Muscle layer of colon (tissue), 2 donors: ENCODE measurements at regions not wholly inside any gene's neighbourhood (a gene's known extent, or its start where the extent isn't known, plus 50 kb on each side); places are given as distances from the start of the nearest gene placed in this dataset.
"Not testable (repeated sequence)": the region's sequence is repeated elsewhere in the genome, so short reads cannot be mapped to it uniquely, and the experiment has no call there.

Experiments
- H3K27ac ChIP-seq: one replicate; pipeline ENCODE4 v1.7.0; 2013; ENCODE audit warnings: low read depth, mild to moderate bottlenecking, low read length, moderate library complexity
- H3K27me3 ChIP-seq, 2 donors: one replicate each; pipeline ENCODE4 v1.7.0; 2013; ENCODE audit warnings: low read length in 2 of 2, mild to moderate bottlenecking in 2 of 2; ENCODE audit not compliant: insufficient read depth in 2 of 2, control insufficient read depth in 1 of 2
- H3K36me3 ChIP-seq: one replicate; pipeline ENCODE4 v1.7.0; 2013; ENCODE audit warnings: mild to moderate bottlenecking, low read length; ENCODE audit not compliant: insufficient read depth
- H3K4me1 ChIP-seq: one replicate; pipeline ENCODE4 v1.7.0; 2013; ENCODE audit warnings: mild to moderate bottlenecking, low read length; ENCODE audit not compliant: insufficient read depth
- H3K4me3 ChIP-seq, 2 donors: one replicate each; pipeline ENCODE4 v1.7.0; 2013; ENCODE audit warnings: low read length in 2 of 2, low read depth in 1 of 2, mild to moderate bottlenecking in 1 of 2, moderate library complexity in 1 of 2
- H3K9ac ChIP-seq: one replicate; pipeline ENCODE4 v1.7.0; 2013; ENCODE audit warnings: low read length
- H3K9me3 ChIP-seq: one replicate; pipeline ENCODE4 v1.7.0; 2013; ENCODE audit warnings: mild to moderate bottlenecking, low read length
- donor health status: abdominal sarcoma.
- donor health status: Adenocarcinoma of cecum.

DNA sequence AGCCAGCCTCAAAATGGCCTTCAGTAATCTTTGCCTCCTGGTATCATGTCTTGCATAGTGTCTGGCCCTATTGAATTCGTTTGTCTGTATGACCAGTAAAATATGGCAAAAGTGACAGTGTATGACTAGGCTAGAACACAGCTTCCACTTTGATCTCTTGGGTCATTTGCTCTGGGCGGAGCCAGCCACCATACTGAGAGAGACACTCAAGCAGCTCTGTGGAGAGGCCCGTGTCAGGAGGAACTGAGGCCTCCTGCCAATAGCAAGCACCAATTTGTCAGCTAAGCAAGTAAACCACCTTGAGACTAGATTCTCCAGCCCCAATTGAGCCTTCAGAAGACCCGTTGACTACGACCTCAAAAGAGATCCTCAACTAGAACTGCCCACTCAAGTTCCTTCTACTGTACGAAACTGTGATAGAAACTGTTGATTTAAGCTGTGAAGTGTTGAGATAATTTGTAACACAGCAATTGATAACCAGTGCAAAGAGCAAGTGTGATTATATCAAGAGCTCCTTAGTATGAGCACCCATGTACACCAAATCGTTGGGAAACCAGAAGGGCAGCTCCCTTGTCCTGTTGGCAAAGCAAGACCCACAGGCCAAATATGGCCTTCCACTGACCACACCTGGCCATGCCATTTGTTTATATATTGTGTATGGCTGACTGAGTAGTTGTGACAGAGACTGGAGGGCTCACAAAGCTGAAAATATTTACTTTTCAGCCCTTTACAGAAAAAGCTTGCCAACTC is 52.7 kb upstream of the SERBP1 start:
- H3K4me3 ChIP-seq = no peak overlapping the region
- no peaks in the 10 kb centered on the region for H3K36me3 ChIP-seq
- no peaks in the 10 kb centered on the region for H3K9me3 ChIP-seq

DNA sequence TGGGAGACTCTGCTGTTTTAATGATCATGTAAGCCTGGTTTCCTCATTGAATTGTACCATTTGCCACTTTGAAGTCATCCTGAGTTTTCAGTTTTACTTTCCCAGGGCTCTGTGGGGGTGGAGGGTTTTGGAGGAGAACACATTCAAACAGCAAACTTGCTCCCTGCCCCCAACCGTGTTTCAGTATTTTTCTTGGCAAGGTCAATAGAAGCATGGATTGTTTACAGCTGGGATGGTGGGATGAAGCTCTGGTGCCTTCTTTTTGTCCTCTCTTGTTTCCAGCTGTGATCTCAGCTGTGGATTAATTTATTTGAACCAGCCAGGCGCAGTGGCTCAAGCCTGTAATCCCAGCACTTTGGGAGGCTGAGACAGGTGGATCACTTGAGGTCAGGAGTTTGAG is 54.3 kb upstream of the SERBP1 start:
- Histone ChIP-seq H3K36me3 (no peaks in the 10 kb centered on the region), H3K27ac (no peak overlapping the region), H3K9ac (no peak overlapping the region), H3K9me3 (no peaks in the 10 kb centered on the region), H3K4me1 (no peaks in the 10 kb centered on the region), H3K27me3 (no peaks in the 10 kb centered on the region), H3K4me3 (no peak overlapping the region)

More for the DNA sequence above, 52.7 kb upstream of the SERBP1 start:
- Histone ChIP-seq H3K27ac (no peak overlapping the region), H3K27me3 (no peaks in the 10 kb centered on the region), H3K9ac (no peak overlapping the region), H3K4me1 (no peaks in the 10 kb centered on the region)

DNA sequence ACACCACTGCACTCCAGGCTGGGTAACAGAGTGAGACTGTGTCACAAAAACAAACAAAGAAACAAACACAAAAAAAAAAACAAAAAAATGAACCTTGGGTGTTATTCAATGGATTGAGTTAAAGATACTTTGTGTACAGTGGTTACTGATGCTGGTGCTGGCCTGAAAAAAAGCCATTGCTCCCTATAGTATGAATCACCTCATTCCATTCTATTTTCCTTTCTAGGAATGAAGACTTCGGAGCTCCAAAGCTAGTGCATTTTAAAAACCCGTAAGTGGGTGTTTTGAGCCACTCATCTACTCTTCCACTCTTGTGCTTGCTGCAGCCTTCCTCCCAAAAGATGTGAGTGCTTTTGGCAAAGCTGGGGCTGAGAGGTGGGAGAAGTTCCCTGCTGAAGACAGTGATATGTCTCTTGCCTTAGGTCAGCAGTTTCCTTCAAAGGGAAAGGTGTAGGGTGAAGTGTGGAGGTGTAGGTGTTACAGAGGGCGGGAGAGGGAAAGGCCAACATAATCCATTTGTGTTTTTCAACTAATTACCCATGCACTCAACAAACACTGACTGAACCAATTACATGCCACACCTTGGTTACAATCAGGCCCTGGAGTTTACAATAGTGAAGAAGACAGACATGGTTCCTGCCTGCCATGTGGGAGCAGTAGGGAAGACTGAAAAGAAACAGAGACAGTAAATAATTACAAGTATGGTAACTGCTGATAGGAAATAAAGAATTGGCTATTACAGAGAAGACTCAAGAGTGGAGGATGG is 55.0 kb upstream of the SERBP1 start:
- no peaks in the 10 kb centered on the region for H3K9me3 ChIP-seq
- no peaks in the 10 kb centered on the region for H3K36me3 ChIP-seq
- no peaks in the 10 kb centered on the region for H3K27me3 ChIP-seq
- H3K4me1 ChIP-seq = no peaks in the 10 kb centered on the region
- H3K27ac ChIP-seq = no peak overlapping the region
- no peak overlapping the region for H3K9ac ChIP-seq
- no peak overlapping the region for H3K4me3 ChIP-seq

DNA sequence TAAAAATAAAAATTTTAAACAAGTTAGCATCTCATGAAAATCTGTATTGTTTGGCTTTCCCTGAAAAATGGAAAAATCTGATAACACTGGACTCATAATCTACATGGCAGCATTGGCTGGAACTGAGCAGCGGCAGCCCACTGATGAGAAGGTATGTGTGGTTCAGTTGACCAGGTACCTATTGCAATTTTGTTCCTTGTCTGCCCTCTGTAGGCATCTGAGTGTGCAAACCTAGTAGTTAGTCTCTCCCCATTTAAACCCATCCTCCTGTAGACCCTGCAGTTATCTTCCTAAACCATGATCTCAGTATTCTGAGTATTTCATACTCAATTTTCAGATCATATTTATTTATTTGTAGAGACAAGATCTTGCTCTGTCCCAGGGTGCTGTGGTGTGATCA is 59.4 kb upstream of the SERBP1 start:
- Histone ChIP-seq H3K27me3 (no peaks in the 10 kb centered on the region), H3K9me3 (no peaks in the 10 kb centered on the region), H3K4me3 (no peak overlapping the region)

DNA sequence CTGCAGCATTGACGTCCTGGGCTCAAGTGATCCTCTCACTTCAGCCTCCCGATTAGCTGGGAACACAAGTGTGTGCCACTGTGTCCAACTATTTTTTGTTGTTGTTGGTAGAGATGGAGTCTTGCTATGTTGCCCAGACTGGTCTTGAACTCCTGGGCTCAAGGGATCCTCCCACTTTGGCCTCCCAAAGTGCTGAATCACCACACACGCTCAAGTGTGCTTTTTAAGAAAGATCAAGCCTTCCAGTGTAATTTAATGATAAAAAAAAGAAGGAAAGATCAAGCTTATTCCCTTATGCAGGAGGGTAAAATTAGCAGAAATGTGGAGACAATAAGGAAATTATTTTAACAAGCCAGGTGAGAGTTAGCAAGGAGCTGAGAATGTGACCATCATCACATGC is 61.1 kb upstream of the SERBP1 start:
- Histone ChIP-seq H3K9ac (no peak overlapping the region), H3K27ac (no peak overlapping the region), H3K4me3 (no peak overlapping the region), H3K27me3 (no peaks in the 10 kb centered on the region), H3K9me3 (no peaks in the 10 kb centered on the region), H3K4me1 (no peaks in the 10 kb centered on the region), H3K36me3 (no peaks in the 10 kb centered on the region)

More for the DNA sequence above, 59.4 kb upstream of the SERBP1 start:
- no peak overlapping the region for H3K9ac ChIP-seq
- H3K4me1 ChIP-seq = no peaks in the 10 kb centered on the region
- H3K36me3 ChIP-seq = no peaks in the 10 kb centered on the region
- H3K27ac ChIP-seq = no peak overlapping the region

DNA sequence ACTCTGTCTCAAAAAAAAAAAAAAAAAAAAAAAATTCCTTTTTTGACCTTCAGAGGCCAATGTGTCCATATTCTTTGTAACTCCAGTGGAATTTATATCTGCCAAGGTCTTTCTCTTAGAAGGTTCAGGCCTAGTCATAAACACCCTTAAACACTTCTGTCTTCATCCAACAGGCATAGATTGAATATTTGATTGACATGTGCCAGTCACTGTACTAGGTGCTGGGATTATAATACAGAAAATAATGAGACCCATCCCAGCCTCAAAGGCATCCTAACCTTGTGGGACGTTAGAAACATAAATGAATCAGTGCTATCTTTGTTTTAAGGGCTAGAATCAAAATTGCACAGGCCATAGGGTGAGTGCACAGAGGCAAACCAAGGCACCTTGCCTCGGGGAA is 62.9 kb upstream of the SERBP1 start:
- H3K27me3 ChIP-seq = no peaks in the 10 kb centered on the region
- H3K27ac ChIP-seq = no peak overlapping the region
- no peaks in the 10 kb centered on the region for H3K4me1 ChIP-seq
- H3K9me3 ChIP-seq = no peaks in the 10 kb centered on the region
- no peak overlapping the region for H3K9ac ChIP-seq
- H3K4me3 ChIP-seq = no peak overlapping the region
- no peaks in the 10 kb centered on the region for H3K36me3 ChIP-seq

DNA sequence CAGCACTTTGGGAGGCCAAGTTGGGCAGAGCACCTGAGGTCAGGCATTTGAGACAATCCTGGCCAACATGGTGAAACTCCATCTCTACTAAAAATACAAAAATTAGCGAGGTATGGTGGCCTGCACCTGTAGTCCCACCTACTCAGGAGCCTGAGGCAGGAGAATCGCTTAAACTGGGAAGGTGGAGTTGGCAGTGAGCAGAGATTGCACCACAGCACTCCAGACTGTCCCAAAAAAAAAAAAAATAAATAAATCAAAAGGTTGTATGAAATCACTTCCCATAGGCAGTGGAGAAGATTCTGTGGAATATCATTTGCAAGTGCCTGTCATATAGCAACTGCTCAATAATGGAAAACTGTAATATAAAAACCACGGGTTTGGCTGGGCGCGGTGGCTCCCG is 65.1 kb upstream of the SERBP1 start:
- Histone ChIP-seq H3K27me3 (no peaks in the 10 kb centered on the region), H3K36me3 (no peaks in the 10 kb centered on the region), H3K9me3 (no peaks in the 10 kb centered on the region), H3K4me1 (no peaks in the 10 kb centered on the region), H3K27ac (no peak overlapping the region), H3K4me3 (no peak overlapping the region), H3K9ac (no peak overlapping the region)

DNA sequence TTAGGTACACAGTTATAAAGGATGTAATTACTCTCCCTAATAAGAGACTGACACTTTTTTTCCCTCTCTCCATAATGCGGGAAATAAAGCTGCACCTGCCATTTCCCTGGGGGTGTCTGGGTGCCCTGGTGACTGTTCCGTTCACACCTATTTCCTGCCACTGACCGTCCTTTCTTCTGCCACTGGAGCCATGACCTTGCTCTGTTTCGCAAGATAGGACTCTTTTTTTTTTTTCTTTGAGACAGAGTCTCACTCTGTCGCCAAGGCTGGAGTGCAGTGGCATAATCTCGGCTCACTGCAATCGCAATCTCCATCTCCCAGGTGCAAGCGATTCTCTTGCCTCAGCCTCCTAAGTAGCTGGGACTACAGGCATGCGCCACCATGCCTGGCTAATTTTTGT is 66.1 kb upstream of the SERBP1 start:
- Histone ChIP-seq H3K36me3 (no peaks in the 10 kb centered on the region), H3K27ac (no peak overlapping the region), H3K9me3 (no peaks in the 10 kb centered on the region), H3K27me3 (no peaks in the 10 kb centered on the region), H3K4me1 (no peaks in the 10 kb centered on the region), H3K4me3 (no peak overlapping the region), H3K9ac (no peak overlapping the region)

DNA sequence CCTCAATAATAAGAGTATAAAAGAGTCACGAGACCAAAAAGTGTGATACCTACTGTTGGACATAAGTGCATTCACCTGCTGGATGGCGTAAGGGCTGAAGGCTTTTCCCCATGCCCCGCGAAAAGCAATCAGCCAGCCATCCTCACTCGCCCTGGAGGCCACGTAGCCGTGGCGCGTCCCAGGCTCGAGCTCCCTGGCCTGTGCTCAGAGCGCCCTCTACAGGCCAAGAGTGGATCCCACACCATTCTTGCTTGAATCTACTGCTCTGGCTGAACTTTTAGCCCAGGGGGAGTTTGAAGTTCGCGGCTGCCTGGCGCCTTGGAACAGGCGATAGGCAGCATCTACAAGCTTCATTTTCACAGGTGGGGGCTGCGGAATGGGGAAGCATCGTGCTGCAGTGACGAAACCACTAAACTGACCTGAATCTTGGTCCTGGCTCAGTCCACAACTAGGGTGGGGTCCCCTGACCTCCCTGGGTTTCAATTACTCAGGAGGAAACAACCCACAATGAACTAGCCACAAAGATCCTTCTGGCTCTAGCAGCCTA is 70.3 kb upstream of the SERBP1 start:
- no peaks in the 10 kb centered on the region for H3K4me1 ChIP-seq

DNA sequence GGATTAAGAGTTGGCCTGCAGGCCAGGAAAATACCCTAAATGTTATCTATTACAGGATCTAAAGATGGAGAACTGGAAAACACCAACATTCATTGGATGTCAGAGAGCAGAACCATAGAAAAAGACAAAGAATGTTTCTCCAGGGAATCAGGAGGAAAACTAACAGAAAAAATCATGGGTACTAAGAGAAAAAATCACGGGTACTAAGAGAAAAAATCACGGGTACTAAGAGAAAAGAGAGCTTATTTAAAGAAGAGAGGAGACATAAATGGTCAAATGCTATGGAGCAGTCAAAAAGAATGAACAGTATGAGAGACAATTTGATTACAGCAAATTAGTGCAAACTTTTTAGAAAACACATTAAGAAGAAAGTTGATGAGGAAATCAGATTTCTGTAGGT is 73.8 kb upstream of the SERBP1 start:
- H3K9me3 ChIP-seq = no peaks in the 10 kb centered on the region
- H3K27me3 ChIP-seq = no peaks in the 10 kb centered on the region
- no peak overlapping the region for H3K9ac ChIP-seq
- H3K36me3 ChIP-seq = no peaks in the 10 kb centered on the region
- no peak overlapping the region for H3K27ac ChIP-seq
- H3K4me1 ChIP-seq = no peaks in the 10 kb centered on the region
- no peak overlapping the region for H3K4me3 ChIP-seq

More for the DNA sequence above, 70.3 kb upstream of the SERBP1 start:
- Histone ChIP-seq H3K4me3 (no peak overlapping the region), H3K27ac (no peak overlapping the region), H3K9me3 (no peaks in the 10 kb centered on the region), H3K9ac (no peak overlapping the region), H3K36me3 (no peaks in the 10 kb centered on the region), H3K27me3 (no peaks in the 10 kb centered on the region)

DNA sequence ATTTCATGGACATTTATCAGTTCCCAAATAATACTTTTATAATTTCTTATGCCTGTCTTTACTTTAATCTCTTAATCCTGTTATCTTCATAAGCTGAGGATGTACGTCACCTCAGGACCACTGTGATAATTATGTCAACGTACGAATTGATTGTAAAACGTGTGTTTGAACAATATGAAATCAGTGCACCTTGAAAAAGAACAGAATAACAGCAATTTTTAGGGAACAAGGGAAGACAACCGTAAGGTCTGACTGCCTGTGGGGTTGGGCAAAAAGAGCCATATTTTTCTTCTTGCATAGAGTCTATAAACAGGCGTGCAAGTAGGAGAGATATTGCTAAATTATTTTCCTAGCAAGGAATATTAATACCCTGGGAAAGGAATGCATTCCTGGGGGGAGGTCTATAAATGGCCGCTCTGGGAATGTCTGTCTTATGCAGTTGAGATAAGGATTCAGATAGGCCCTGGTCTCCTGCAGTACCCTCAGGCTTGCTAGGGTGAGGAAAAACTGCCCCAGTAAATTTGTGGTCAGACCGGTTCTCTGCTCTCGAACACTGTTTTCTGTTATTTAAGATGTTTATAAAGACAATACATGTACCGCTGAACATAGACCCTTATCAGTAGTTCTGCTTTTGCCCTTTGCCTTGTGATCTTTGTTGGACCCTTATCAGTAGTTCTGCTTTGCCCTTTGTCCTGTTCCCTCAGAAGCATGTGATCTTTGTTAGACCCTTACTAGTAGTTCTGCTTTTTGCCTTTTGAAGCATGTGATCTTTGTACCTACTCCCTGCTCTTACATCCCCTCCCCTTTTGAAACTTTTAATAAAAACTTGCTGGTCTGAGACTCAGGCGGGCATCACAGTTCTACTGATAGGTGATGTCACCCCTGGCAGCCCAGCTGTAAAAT is 83.4 kb upstream of the SERBP1 start:
- not testable (repeated sequence) for H3K4me1 ChIP-seq, H3K27ac ChIP-seq, H3K4me3 ChIP-seq, H3K36me3 ChIP-seq, H3K9me3 ChIP-seq, H3K9ac ChIP-seq, H3K27me3 ChIP-seq
